BLaER1 treated with 17β-estradiol and CSF1 and Interleukin-3, amounts not matched to agents 10 nM and 100 nM (cell line): ENCODE measurements at regions not wholly inside any gene's neighbourhood (a gene's known extent, or its start where the extent isn't known, plus 50 kb on each side); places are given as distances from the start of the nearest gene placed in this dataset.
A peak's percentile ranks its signal among the peaks of the same experiment; 100 is the strongest.

Experiments
- H3K27ac ChIP-seq, 11 experiments: shearing (Covaris generic); formaldehyde crosslinking; 2 replicates each; pipeline ENCODE4 v1.8.1; 2022
- H3K27me3 ChIP-seq, 11 experiments: shearing (Covaris generic); formaldehyde crosslinking; 2 replicates each; pipeline ENCODE4 v1.8.1; 2022
- H3K36me3 ChIP-seq, 11 experiments: shearing (Covaris generic); formaldehyde crosslinking; 2 replicates each; pipeline ENCODE4 v1.8.1; 2022
- H3K4me1 ChIP-seq, 10 experiments: shearing (Covaris generic); formaldehyde crosslinking; 2 replicates each; pipeline ENCODE4 v1.8.1; 2022
- H3K4me2 ChIP-seq, 11 experiments: shearing (Covaris generic); formaldehyde crosslinking; 2 replicates each; pipeline ENCODE4 v1.8.1; 2022
- H3K4me3 ChIP-seq, 10 experiments: shearing (Covaris generic); formaldehyde crosslinking; 2 replicates each; pipeline ENCODE4 v1.8.1; 2022
- H3K9ac ChIP-seq, 11 experiments: shearing (Covaris generic); formaldehyde crosslinking; 2 replicates each; pipeline ENCODE4 v1.8.1; 2022
- H3K9me3 ChIP-seq, 11 experiments: shearing (Covaris generic); formaldehyde crosslinking; replicated peaks in 1 of 11; 2 replicates each; pipeline ENCODE4 v1.8.1; 2022
- H4K20me1 ChIP-seq, 11 experiments: shearing (Covaris generic); formaldehyde crosslinking; 2 replicates each; pipeline ENCODE4 v1.8.1; 2022
- Cebpa-rat ChIP-seq, 11 experiments: shearing (Covaris generic); IDR thresholded peaks; 2 replicates each; pipeline ENCODE4 v1.8.1; 2022

- no peaks in the 10 kb centered on the region for H3K27me3 ChIP-seq
- H3K9me3 ChIP-seq: no peaks in the 10 kb centered on the region
- H4K20me1 ChIP-seq: no peaks in the 10 kb centered on the region
- no peaks in the 10 kb centered on the region for H3K36me3 ChIP-seq
- H3K27ac ChIP-seq: no peak overlapping the region
- peaks cover 0 to 81% (median 52%) of the 10 kb centered on the region in 10 experiments; a peak in 15 of 20 replicates for H3K4me1 ChIP-seq
- H3K4me2 ChIP-seq: peak overlapping the region in 9 of 11 experiments; percentile 2 to 70 (median 55); a peak in 15 of 22 replicates
- H3K4me3 ChIP-seq: no peak overlapping the region
- no peak for TF ChIP-seq Cebpa-rat (IDR thresholded peaks at IDR 0.05)
- no peak overlapping the region for H3K9ac ChIP-seq
These were observed 285.7 kb upstream of the RTL1 start for GRCh38 chr14:101189266-101189665.

- Histone ChIP-seq H4K20me1 (no peaks in the 10 kb centered on the region), H3K4me1 (peaks cover 0 to 80% (median 54%) of the 10 kb centered on the region in 10 experiments; a peak in 15 of 20 replicates), H3K27ac (no peak overlapping the region), H3K9me3 (no peaks in the 10 kb centered on the region), H3K9ac (no peak overlapping the region), H3K4me2 (peak overlapping the region in 7 of 11 experiments; percentile 18 to 70 (median 57); a peak in 10 of 22 replicates), H3K36me3 (no peaks in the 10 kb centered on the region), H3K4me3 (no peak overlapping the region), H3K27me3 (no peaks in the 10 kb centered on the region)
- TF ChIP-seq Cebpa-rat (IDR thresholded peaks at IDR 0.05): no peak
These were observed 286.5 kb upstream of the RTL1 start for GRCh38 chr14:101189962-101190560.

GRCh38 chr14:101191101-101191720 is 287.7 kb upstream of the RTL1 start:
- Histone ChIP-seq H3K27me3 (no peaks in the 10 kb centered on the region), H3K4me3 (no peak overlapping the region), H3K9ac (no peak overlapping the region), H3K4me2 (no peak overlapping the region), H3K4me1 (peaks cover 0 to 68% (median 44%) of the 10 kb centered on the region in 10 experiments; a peak in 15 of 20 replicates), H3K27ac (no peak overlapping the region), H3K36me3 (no peaks in the 10 kb centered on the region), H4K20me1 (no peaks in the 10 kb centered on the region), H3K9me3 (no peaks in the 10 kb centered on the region)
- TF ChIP-seq Cebpa-rat (IDR thresholded peaks at IDR 0.05): no peak

- Histone ChIP-seq H3K27ac (no peak overlapping the region), H3K4me1 (peaks cover 0 to 60% (median 40%) of the 10 kb centered on the region in 10 experiments; a peak in 15 of 20 replicates), H3K36me3 (no peaks in the 10 kb centered on the region), H3K27me3 (no peaks in the 10 kb centered on the region), H3K4me2 (peak overlapping the region in 5 of 11 experiments; percentile 37 to 58 (median 53); a peak in 7 of 22 replicates), H3K4me3 (no peak overlapping the region), H3K9me3 (no peaks in the 10 kb centered on the region), H3K9ac (no peak overlapping the region), H4K20me1 (no peaks in the 10 kb centered on the region)
- no peak for TF ChIP-seq Cebpa-rat (IDR thresholded peaks at IDR 0.05)
These were observed 288.5 kb upstream of the RTL1 start for GRCh38 chr14:101191721-101192660.

GRCh38 chr14:101192661-101193000 is 289.1 kb upstream of the RTL1 start:
- Histone ChIP-seq H3K9ac (no peak overlapping the region), H3K4me2 (peak overlapping the region in 6 of 11 experiments; percentile 37 to 58 (median 48); a peak in 8 of 22 replicates), H3K9me3 (no peaks in the 10 kb centered on the region), H3K36me3 (no peaks in the 10 kb centered on the region), H4K20me1 (no peaks in the 10 kb centered on the region), H3K27ac (no peak overlapping the region), H3K4me3 (no peak overlapping the region), H3K4me1 (peaks cover 0 to 54% (median 40%) of the 10 kb centered on the region in 10 experiments; a peak in 15 of 20 replicates), H3K27me3 (no peaks in the 10 kb centered on the region)
- no peak for TF ChIP-seq Cebpa-rat (IDR thresholded peaks at IDR 0.05)

GRCh38 chr14:101193106-101193844 is 289.8 kb upstream of the RTL1 start:
- Histone ChIP-seq H3K27ac (no peak overlapping the region), H3K9ac (no peak overlapping the region), H3K9me3 (no peaks in the 10 kb centered on the region), H3K4me3 (no peak overlapping the region), H4K20me1 (no peaks in the 10 kb centered on the region), H3K27me3 (no peaks in the 10 kb centered on the region), H3K4me1 (peaks cover 0 to 48% (median 35%) of the 10 kb centered on the region in 10 experiments; a peak in 15 of 20 replicates), H3K36me3 (no peaks in the 10 kb centered on the region), H3K4me2 (peak overlapping the region in 8 of 11 experiments; percentile 13 to 58 (median 40); a peak in 12 of 22 replicates)
- no peak for TF ChIP-seq Cebpa-rat (IDR thresholded peaks at IDR 0.05)

GRCh38 chr14:101193845-101194372 is 290.4 kb upstream of the RTL1 start:
- Histone ChIP-seq H3K4me2 (peak overlapping the region in 6 of 11 experiments; percentile 19 to 58 (median 46); a peak in 7 of 22 replicates), H3K27me3 (no peaks in the 10 kb centered on the region), H3K36me3 (no peaks in the 10 kb centered on the region), H3K9ac (no peak overlapping the region), H4K20me1 (no peaks in the 10 kb centered on the region), H3K4me3 (no peak overlapping the region), H3K27ac (no peak overlapping the region), H3K4me1 (peaks cover 0 to 41% (median 28%) of the 10 kb centered on the region in 10 experiments; a peak in 15 of 20 replicates), H3K9me3 (no peaks in the 10 kb centered on the region)
- TF ChIP-seq Cebpa-rat (IDR thresholded peaks at IDR 0.05): no peak
